ENCODE measurements at regions not wholly inside any gene's neighbourhood (a gene's known extent, or its start where the extent isn't known, plus 50 kb on each side); places are given as distances from the start of the nearest gene placed in this dataset.
"Not testable (repeated sequence)": the region's sequence is repeated elsewhere in the genome, so short reads cannot be mapped to it uniquely, and the experiment has no call there.

- DNase-seq: no peak
These were observed 161.2 kb downstream of the PSMG1 start for GRCh38 chr21:39022035-39022434.

- no peak for DNase-seq
These were observed 161.8 kb downstream of the PSMG1 start for GRCh38 chr21:39021478-39021832.

GRCh38 chr21:39020751-39021477 lies 162.3 kb downstream of the PSMG1 start:
- DNase-seq: no peak

- DNase-seq: no peak
These were observed 164.5 kb downstream of the PSMG1 start for GRCh38 chr21:39018730-39019129.

GRCh38 chr21:39016740-39017315 lies 166.4 kb downstream of the PSMG1 start:
- no peak for DNase-seq

GRCh38 chr21:39014747-39015146 lies 168.5 kb downstream of the PSMG1 start:
- DNase-seq: no peak

- no peak for DNase-seq
These were observed 170.7 kb downstream of the PSMG1 start for GRCh38 chr21:39012326-39013230.

GRCh38 chr21:39011911-39012310 lies 171.3 kb downstream of the PSMG1 start:
- DNase-seq: no peak

GRCh38 chr21:39010629-39011404 lies 172.4 kb downstream of the PSMG1 start:
- DNase-seq: no peak

GRCh38 chr21:39009587-39010225 lies 173.5 kb downstream of the PSMG1 start:
- no peak for DNase-seq

GRCh38 chr21:39007985-39008384 lies 175.3 kb downstream of the PSMG1 start:
- DNase-seq: no peak

- no peak for DNase-seq
These were observed 175.7 kb downstream of the PSMG1 start for GRCh38 chr21:39007532-39007931.

GRCh38 chr21:39006571-39007311 lies 176.5 kb downstream of the PSMG1 start:
- no peak for DNase-seq

GRCh38 chr21:39005502-39005787 lies 177.8 kb downstream of the PSMG1 start:
- DNase-seq: no peak

- DNase-seq: no peak
These were observed 178.4 kb downstream of the PSMG1 start for GRCh38 chr21:39004634-39005501.

- DNase-seq: no peak
These were observed 179.1 kb downstream of the PSMG1 start for GRCh38 chr21:39003982-39004633.

- DNase-seq: no peak
These were observed 181.9 kb downstream of the PSMG1 start for GRCh38 chr21:39001341-39001740.

GRCh38 chr21:39000496-39000895 lies 182.8 kb downstream of the PSMG1 start:
- no peak for DNase-seq

GRCh38 chr21:38999161-38999560 lies 184.1 kb downstream of the PSMG1 start:
- DNase-seq: no peak

- not testable (repeated sequence) for DNase-seq
These were observed 185.0 kb downstream of the PSMG1 start for GRCh38 chr21:38998281-38998680.

- not testable (repeated sequence) for DNase-seq
These were observed 185.4 kb downstream of the PSMG1 start for GRCh38 chr21:38997843-38998175.

Measured in activated gamma-delta T cell treated with Interleukin-2 at 50 U/mL for 16 hours (primary cell).